NCI-H446 (cell line): ENCODE measurements at regions not wholly inside any gene's neighbourhood (a gene's known extent, or its start where the extent isn't known, plus 50 kb on each side); places are given as distances from the start of the nearest gene placed in this dataset.
"Not testable (repeated sequence)": the region's sequence is repeated elsewhere in the genome, so short reads cannot be mapped to it uniquely, and the experiment has no call there.

Experiments used
- DNase-seq, 2 experiments: peaks; one replicate each; lab custom pipeline; 2025; lab: John Stamatoyannopoulos, UW

GRCh38 chr2:2797797-2798196 lies 466.7 kb upstream of the MYT1L start:
- no peak for DNase-seq

GRCh38 chr2:2796207-2796606 lies 465.1 kb upstream of the MYT1L start:
- no peak for DNase-seq

DNA sequence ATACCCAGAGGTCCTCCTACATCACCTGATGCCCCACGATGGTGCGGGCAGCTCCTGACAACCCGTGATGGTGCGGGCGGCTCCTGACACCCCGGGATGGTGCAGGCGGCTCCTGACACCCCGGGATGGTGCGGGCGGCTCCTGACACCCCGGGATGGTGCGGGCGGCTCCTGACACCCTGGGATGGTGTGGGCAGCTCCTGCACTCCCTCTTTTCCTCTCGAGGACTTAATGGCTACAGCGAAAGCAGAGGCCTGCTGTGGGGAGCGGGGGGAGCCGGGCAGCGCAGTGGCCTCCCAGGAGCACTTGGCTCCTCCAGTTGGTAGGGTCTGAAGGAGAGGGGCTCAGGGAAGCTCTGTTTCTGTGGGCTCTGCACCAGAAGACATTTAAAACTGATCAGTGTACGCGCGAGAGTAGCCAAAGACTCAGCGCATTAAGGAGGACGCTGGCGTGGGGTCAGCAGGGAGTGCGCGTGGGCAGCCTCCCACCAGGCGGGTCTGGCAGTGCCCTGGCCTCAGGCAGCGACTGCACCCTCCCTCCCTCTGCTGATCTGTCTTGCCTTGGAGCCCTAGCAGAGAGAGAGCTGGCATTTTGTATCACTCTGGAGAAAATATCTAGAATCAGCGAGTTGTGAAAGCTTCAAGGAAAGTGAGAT lies 464.5 kb upstream of the MYT1L start:
- no peak for DNase-seq

DNA sequence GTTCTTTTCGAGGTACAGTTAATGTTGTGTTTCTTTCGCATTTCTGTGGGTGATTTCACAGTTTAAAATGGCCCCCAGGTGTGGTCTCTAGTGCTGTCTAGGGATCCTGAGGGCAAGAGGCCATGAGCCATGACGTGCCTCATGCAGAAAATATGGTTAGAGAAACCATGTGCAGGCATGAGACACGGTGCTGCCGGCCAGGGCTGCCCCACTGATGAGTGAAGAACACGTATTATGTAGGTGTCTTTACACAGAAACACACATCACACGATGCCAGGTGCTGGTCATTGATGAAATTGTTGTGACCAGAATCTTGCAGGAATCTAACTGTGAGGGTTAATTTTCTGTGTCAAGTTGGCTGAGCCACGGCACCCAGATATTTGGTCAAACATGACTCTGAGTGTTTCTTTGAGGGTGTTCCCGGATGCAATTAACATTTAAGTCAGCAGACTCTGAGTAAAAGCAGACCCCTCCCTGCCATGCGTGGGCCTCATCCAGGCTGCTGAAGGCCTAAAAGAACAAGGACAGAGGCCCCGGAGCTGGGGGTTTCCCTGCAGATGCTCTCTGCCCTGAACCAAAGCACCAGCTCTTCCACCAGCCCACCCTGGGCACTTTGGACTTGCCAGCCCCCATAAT lies 463.0 kb upstream of the MYT1L start:
- DNase-seq: no peak

GRCh38 chr2:2793514-2793913 lies 462.4 kb upstream of the MYT1L start:
- no peak for DNase-seq

DNA sequence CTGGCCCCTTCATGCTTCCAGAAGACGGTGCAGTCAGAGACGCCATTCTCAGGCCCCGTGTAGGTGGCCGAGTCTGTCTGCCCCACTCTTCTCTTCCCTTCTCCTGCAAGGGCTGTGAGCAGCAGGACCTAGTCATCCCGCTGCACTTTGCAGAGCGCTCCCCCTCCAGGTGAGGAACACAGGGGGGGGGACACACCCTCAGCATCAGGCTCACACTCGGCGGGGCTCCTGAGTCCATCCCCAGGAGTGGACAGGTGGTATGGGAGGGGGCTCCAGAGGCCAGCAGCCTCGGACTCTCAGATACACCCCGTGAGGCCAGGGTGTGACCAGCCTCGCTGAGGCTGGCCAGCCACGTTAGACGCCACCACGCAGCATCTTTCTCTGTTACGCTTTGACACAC lies 460.5 kb upstream of the MYT1L start:
- DNase-seq: no peak

- DNase-seq: no peak
Observed at GRCh38 chr2:2791031-2791430, 460.0 kb upstream of the MYT1L start.

- no peak for DNase-seq
Observed at GRCh38 chr2:2788076-2788475, 457.0 kb upstream of the MYT1L start.

DNA sequence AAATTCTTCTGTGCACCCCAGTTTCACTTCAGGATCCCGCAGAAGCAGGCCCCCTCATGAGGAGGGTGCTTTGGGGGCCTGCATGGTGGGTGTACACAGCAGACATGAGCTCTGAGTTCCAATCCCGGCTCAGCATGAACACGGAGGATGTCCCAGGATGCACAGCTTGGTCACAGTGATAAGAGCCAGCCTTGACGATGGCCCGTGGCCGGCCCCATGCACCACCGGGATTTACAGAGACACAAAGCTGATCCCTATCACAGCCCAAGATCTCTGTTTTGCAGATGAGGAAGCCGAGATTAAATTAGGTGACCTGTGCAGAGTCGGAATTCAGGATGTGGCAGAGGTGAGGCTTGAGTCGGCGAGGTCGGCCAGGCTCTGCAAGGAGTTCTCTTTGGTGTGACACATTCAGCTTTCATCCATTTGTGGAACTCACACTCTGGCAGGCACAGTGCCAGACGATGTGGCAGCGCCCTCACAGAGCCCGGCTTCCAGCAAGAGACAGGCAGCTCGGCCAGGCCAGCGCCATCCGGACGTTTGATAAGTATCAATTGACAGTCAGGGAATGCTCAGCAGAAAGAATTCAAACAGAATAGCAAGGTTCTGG lies 456.3 kb upstream of the MYT1L start:
- DNase-seq: no peak

GRCh38 chr2:2782007-2782406 lies 450.9 kb upstream of the MYT1L start:
- no peak for DNase-seq

- no peak for DNase-seq
Observed at GRCh38 chr2:2779727-2780126, 448.7 kb upstream of the MYT1L start.

DNA sequence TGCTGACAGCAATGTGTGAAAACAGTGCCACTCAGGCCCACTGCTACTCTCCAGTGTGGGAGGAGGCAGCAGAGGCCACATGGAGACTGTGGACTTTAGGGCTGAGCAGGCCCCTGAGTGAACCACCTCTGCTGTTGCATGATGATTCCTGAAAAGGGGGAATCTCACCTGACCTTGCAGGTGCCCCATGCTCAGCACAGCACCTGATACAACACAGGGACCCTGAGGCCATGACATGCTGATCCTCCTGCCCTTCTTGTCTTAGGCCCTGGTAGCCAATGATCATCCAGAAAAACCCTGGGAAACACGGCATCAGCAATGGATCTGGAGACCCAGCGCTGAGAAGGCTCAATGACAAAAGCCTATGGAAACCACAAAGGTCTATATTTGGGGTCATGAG lies 446.8 kb upstream of the MYT1L start:
- no peak for DNase-seq

GRCh38 chr2:2777213-2777612 lies 446.1 kb upstream of the MYT1L start:
- DNase-seq: no peak

GRCh38 chr2:2775018-2775417 lies 443.9 kb upstream of the MYT1L start:
- DNase-seq: peak; percentile 26 to 50

GRCh38 chr2:2773692-2774091 lies 442.6 kb upstream of the MYT1L start:
- no peak for DNase-seq

GRCh38 chr2:2773080-2773479 lies 442.0 kb upstream of the MYT1L start:
- DNase-seq: not testable (repeated sequence)

DNA sequence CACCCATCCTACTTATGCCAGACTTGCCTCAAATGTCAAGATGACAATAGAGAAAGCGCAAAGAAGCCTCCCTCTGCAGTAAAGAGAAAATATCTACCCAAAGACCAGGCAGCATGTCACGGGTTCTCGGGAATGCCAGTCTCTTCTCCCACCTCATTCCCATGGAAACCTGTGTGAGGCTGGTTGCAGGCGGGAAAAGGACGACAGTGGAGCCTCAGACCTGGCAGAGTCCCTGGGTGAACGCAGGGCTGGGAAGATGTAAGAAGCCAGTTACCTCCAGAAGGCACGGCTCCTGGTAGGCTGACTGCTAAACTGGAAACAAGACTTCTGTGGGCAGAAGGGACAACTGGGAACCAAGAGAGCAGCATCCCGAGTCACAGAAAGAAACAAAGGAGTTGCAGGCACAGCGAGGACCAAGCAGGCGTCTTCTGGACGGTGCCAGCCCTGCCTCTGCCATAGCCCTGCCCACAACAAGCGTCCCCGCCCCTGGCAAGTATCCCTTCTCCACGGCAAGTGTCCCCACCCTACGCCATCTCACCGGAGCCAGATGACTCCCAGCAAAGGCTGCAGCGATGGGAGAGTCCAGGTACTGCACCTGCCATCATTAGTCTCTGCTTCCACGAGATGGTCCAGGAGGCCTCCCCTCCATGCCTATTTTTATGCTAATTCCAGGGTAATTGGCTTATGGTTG lies 440.8 kb upstream of the MYT1L start:
- DNase-seq: no peak

GRCh38 chr2:2769481-2770431 lies 438.7 kb upstream of the MYT1L start:
- peak in 1 of 2 experiments; percentile 26 for DNase-seq

- no peak for DNase-seq
Observed at GRCh38 chr2:2768476-2768875, 437.4 kb upstream of the MYT1L start.

GRCh38 chr2:2767837-2768236 lies 436.8 kb upstream of the MYT1L start:
- no peak for DNase-seq

GRCh38 chr2:2765839-2766495 lies 434.9 kb upstream of the MYT1L start:
- no peak for DNase-seq
